Mesenchymal stem cell (in vitro differentiated cells and primary cell): ENCODE measurements at regions not wholly inside any gene's neighbourhood (a gene's known extent, or its start where the extent isn't known, plus 50 kb on each side); places are given as distances from the start of the nearest gene placed in this dataset. TPM values are rescaled to one million over a fixed set of nuclear protein-coding genes. Genes with fewer than 3 reads are reported as not detected.
"Not testable (repeated sequence)": the region's sequence is repeated elsewhere in the genome, so short reads cannot be mapped to it uniquely, and the experiment has no call there.

Source experiments
- DNase-seq: peaks from one replicate; pipeline ENCODE4 v3.0.0-alpha.2; 2013
- H2AFZ ChIP-seq: one replicate; pipeline ENCODE4 v1.6.1; 2013; ENCODE audit warnings: low read depth, mild to moderate bottlenecking, control low read depth, inconsistent platforms, low read length, moderate library complexity
- H2AK5ac ChIP-seq: 2 replicates; pipeline ENCODE4 v1.6.1; 2013; ENCODE audit warnings: low read length, moderate library complexity, mild to moderate bottlenecking, inconsistent platforms; ENCODE audit not compliant: severe bottlenecking
- H2BK120ac ChIP-seq: one replicate; pipeline ENCODE4 v1.6.1; 2013; ENCODE audit warnings: low read depth, mild to moderate bottlenecking, inconsistent platforms, low read length, moderate library complexity
- H2BK12ac ChIP-seq, 2 experiments: one replicate each; pipeline ENCODE4 v1.6.1; 2013; ENCODE audit warnings: inconsistent platforms in 2 of 2, low read length in 2 of 2, mild to moderate bottlenecking in 2 of 2, moderate library complexity in 2 of 2, control low read depth in 1 of 2
- H2BK15ac ChIP-seq: one replicate; pipeline ENCODE4 v1.6.1; 2013; ENCODE audit warnings: mild to moderate bottlenecking, low read depth, inconsistent platforms; ENCODE audit not compliant: poor library complexity, severe bottlenecking
- H2BK5ac ChIP-seq: 2 replicates; pipeline ENCODE4 v1.6.1; 2013; ENCODE audit warnings: low read depth, mild to moderate bottlenecking, low read length, control low read depth, inconsistent platforms; ENCODE audit not compliant: poor library complexity, severe bottlenecking
- H3K14ac ChIP-seq, 2 experiments: one replicate each; pipeline ENCODE4 v1.6.1; 2013; ENCODE audit warnings: inconsistent platforms in 2 of 2, low read length in 2 of 2, control low read depth in 1 of 2, mild to moderate bottlenecking in 1 of 2, moderate library complexity in 1 of 2
- H3K18ac ChIP-seq, 2 experiments: one replicate each; pipeline ENCODE4 v1.6.1; 2013; ENCODE audit warnings: inconsistent platforms in 2 of 2, low read length in 2 of 2, control low read depth in 1 of 2, low read depth in 1 of 2, mild to moderate bottlenecking in 1 of 2
- H3K23ac ChIP-seq, 2 experiments: one replicate each; pipeline ENCODE4 v1.6.1; 2013; ENCODE audit warnings: inconsistent platforms in 2 of 2, low read length in 2 of 2, mild to moderate bottlenecking in 2 of 2, moderate library complexity in 2 of 2, control low read depth in 1 of 2
- H3K27ac ChIP-seq: 2 replicates; pipeline ENCODE4 v1.5.1; 2013; ENCODE audit warnings: mild to moderate bottlenecking, moderate library complexity, low read length, control low read depth, inconsistent platforms; ENCODE audit not compliant: poor library complexity, severe bottlenecking
- H3K27me3 ChIP-seq, 2 experiments: 2 replicates each; pipeline versions ENCODE4 v1.6.1 to v1.7.0; 2013; ENCODE audit warnings: low read length in 2 of 2, mild to moderate bottlenecking in 2 of 2, moderate library complexity in 2 of 2, control low read depth in 1 of 2, inconsistent platforms in 1 of 2; ENCODE audit not compliant: control insufficient read depth in 1 of 2, insufficient read depth in 1 of 2
- H3K36me3 ChIP-seq, 2 experiments: 2 replicates each; pipeline versions ENCODE4 v1.6.1 to v1.7.0; 2013; ENCODE audit warnings: low read length in 2 of 2, control low read depth in 1 of 2, inconsistent platforms in 1 of 2, low read depth in 1 of 2, mild to moderate bottlenecking in 1 of 2; ENCODE audit not compliant: insufficient read depth in 2 of 2, control insufficient read depth in 1 of 2
- H3K4ac ChIP-seq, 2 experiments: one replicate each; pipeline ENCODE4 v1.6.1; 2013; ENCODE audit warnings: inconsistent platforms in 2 of 2, low read length in 2 of 2, mild to moderate bottlenecking in 2 of 2, moderate library complexity in 2 of 2, control low read depth in 1 of 2, low read depth in 1 of 2
- H3K4me1 ChIP-seq: 2 replicates; pipeline ENCODE4 v1.6.1; 2013; ENCODE audit warnings: low read depth, low read length, control low read depth; ENCODE audit not compliant: control insufficient read depth, insufficient read depth
- H3K4me2 ChIP-seq: 2 replicates; pipeline ENCODE4 v1.6.1; 2013; ENCODE audit warnings: low read length, mild to moderate bottlenecking, inconsistent platforms; ENCODE audit not compliant: poor library complexity, severe bottlenecking
- H3K4me3 ChIP-seq, 2 experiments: 2 replicates each; pipeline versions ENCODE4 v1.5.1 to v1.7.0; 2013; ENCODE audit warnings: low read length in 2 of 2, mild to moderate bottlenecking in 2 of 2, control low read depth in 1 of 2, low read depth in 1 of 2; ENCODE audit not compliant: insufficient read depth in 1 of 2
- H3K79me1 ChIP-seq: replicated peaks from 2 replicates; pipeline ENCODE4 v1.6.1; 2013; ENCODE audit warnings: mild to moderate bottlenecking, control low read depth, low read length, inconsistent platforms; ENCODE audit not compliant: poor library complexity, severe bottlenecking
- H3K9ac ChIP-seq: 2 replicates; pipeline ENCODE4 v1.7.0; 2013; ENCODE audit warnings: mild to moderate bottlenecking, low read length, moderate library complexity
- H3K9me3 ChIP-seq: 2 replicates; pipeline ENCODE4 v1.7.0; 2013; ENCODE audit warnings: mild to moderate bottlenecking, low read length; ENCODE audit not compliant: control insufficient read depth
- H4K8ac ChIP-seq: one replicate; pipeline ENCODE4 v1.6.1; 2013; ENCODE audit warnings: inconsistent platforms, mild to moderate bottlenecking, low read length, moderate library complexity
- H4K91ac ChIP-seq: one replicate; pipeline ENCODE4 v1.6.1; 2013; ENCODE audit warnings: mild to moderate bottlenecking, low read length, inconsistent platforms
- WGBS: methylation state at CpG from one replicate; pipeline ENCODE4 v1.1.7; 2013; ENCODE audit warnings: mixed read lengths; 5-methylcytosine and 5-hydroxymethylcytosine counted together
- small RNA-seq: library from polyadenylated mRNA; stranded (forward); fragments of <200 nt; extraction: miRNeasy Mini kit (QIAGEN cat#:217004); gene quantifications from one replicate; pipeline ENCODE3, GENCODE V24; 2013; ENCODE audit warnings: low read depth

DNA sequence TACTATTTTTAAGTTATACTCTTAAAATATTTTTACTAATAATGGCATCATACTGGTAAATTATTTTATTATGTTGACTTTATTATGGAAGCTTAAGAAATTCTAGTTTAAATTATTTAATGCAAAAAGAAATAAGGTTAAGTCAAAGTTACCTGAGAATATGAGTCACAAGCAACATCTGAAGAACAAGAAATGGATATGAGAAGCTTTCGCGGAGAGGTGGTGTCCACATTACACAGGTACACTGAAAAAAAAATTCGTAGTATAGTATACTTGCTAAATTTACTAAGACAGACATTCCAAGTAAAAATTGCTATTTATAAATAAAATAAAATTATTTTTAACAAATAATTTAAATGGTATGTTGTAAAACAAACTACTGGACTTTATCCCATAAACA, 143.8 kb downstream of the AVL9 start:
- H3K23ac ChIP-seq = no peak overlapping the region
- H4K91ac ChIP-seq = no peak overlapping the region
- H3K18ac ChIP-seq = no peak overlapping the region
- H3K36me3 ChIP-seq = no peaks in the 10 kb centered on the region
- DNase-seq = no peak
- H3K9me3 ChIP-seq = peaks cover 14% of the 10 kb centered on the region
- H2BK15ac ChIP-seq = no peak overlapping the region
- H2AFZ ChIP-seq = no peak overlapping the region
- H4K8ac ChIP-seq = no peak overlapping the region
- peaks cover 1% of the 10 kb centered on the region for H3K79me1 ChIP-seq
- no peak overlapping the region for H3K9ac ChIP-seq
- no peak overlapping the region for H3K14ac ChIP-seq
- no peak overlapping the region for H2BK120ac ChIP-seq
- H3K4me1 ChIP-seq = no peaks in the 10 kb centered on the region
- H3K27me3 ChIP-seq = no peaks in the 10 kb centered on the region
- WGBS = 100% methylated on average over 2 of the region's 3 CpGs
- H3K4ac ChIP-seq = no peak overlapping the region
- H3K27ac ChIP-seq = no peak overlapping the region
- H2BK12ac ChIP-seq = no peak overlapping the region
- H2BK5ac ChIP-seq = no peak overlapping the region
- no peak overlapping the region for H3K4me2 ChIP-seq
- H3K4me3 ChIP-seq = no peak overlapping the region
- no peak overlapping the region for H2AK5ac ChIP-seq

GRCh38 chr7:32638479-32639121, 143.3 kb downstream of the AVL9 start:
- not testable (repeated sequence) for H3K4ac ChIP-seq, H3K9ac ChIP-seq, H4K8ac ChIP-seq, H3K36me3 ChIP-seq, H2AFZ ChIP-seq, H2BK5ac ChIP-seq, H3K27ac ChIP-seq, H3K18ac ChIP-seq, H3K23ac ChIP-seq, DNase-seq, H2BK12ac ChIP-seq, H2AK5ac ChIP-seq, H2BK15ac ChIP-seq, H3K4me3 ChIP-seq, H2BK120ac ChIP-seq, H3K27me3 ChIP-seq, H3K14ac ChIP-seq, H3K4me1 ChIP-seq, H3K4me2 ChIP-seq, H4K91ac ChIP-seq, H3K79me1 ChIP-seq
- peaks cover 14% of the 10 kb centered on the region for H3K9me3 ChIP-seq
- 86% methylated on average over 1 of the region's 1 CpG for WGBS

Small RNA genes lying in the stretch of these regions (small RNA-seq; reads per million reads assigned to genes)
- gene AC018645.1 = not detected
- not detected for gene MIR550A2
- gene RF00322 = not detected
